Upper lobe of left lung (tissue), 4 donors: ENCODE measurements at regions not wholly inside any gene's neighbourhood (a gene's known extent, or its start where the extent isn't known, plus 50 kb on each side); places are given as distances from the start of the nearest gene placed in this dataset.

Experiments
- EP300 ChIP-seq, 4 donors: sonication (generic); formaldehyde crosslinking; IDR thresholded peaks; one replicate each; pipeline ENCODE4 v1.5.1; 2017; ENCODE audit warnings: antibody characterized with exemption in 4 of 4, control low read depth in 2 of 4
- TF ChIP-seq, protein P1 (sequence below), 6 experiments: fragments of 450-650 bp in 4 of 6; fragments of 200-600 bp in 2 of 6; sonication (generic) in 2 of 6; IDR thresholded peaks; one replicate each; pipeline ENCODE4 v1.5.1; 2016 to 2019; ENCODE audit warnings: antibody characterized with exemption in 6 of 6

DNA sequence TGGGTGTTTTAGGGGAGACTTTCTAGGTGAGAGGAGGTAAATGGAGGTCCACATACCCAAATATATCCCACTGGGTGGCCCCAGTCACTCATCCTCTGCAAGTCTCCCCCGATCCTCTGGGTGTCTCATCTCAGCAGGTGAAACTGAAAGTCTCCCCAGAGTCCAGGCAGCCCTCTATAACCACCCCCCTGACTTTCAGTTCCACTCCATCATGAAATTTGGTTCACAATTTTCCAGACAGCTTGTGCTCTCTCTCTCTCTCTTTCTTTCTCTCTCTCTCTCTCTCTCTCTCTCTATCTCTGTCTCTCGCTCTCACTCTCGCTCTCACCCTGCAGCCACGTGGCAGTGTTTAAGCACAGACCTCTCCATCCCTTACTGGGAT is 56.7 kb upstream of the ELN start:
- TF ChIP-seq, protein P1, sequence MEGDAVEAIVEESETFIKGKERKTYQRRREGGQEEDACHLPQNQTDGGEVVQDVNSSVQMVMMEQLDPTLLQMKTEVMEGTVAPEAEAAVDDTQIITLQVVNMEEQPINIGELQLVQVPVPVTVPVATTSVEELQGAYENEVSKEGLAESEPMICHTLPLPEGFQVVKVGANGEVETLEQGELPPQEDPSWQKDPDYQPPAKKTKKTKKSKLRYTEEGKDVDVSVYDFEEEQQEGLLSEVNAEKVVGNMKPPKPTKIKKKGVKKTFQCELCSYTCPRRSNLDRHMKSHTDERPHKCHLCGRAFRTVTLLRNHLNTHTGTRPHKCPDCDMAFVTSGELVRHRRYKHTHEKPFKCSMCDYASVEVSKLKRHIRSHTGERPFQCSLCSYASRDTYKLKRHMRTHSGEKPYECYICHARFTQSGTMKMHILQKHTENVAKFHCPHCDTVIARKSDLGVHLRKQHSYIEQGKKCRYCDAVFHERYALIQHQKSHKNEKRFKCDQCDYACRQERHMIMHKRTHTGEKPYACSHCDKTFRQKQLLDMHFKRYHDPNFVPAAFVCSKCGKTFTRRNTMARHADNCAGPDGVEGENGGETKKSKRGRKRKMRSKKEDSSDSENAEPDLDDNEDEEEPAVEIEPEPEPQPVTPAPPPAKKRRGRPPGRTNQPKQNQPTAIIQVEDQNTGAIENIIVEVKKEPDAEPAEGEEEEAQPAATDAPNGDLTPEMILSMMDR (IDR thresholded peaks at IDR 0.05), result no peak
- TF ChIP-seq EP300 (IDR thresholded peaks at IDR 0.05), result no peak
